GM12878 (cell line): ENCODE measurements at regions not wholly inside any gene's neighbourhood (a gene's known extent, or its start where the extent isn't known, plus 50 kb on each side); places are given as distances from the start of the nearest gene placed in this dataset.

Source experiments
- ATAC-seq: fragments of 200-7000 bp; cut with Tn5 transposase; 3 replicates; pipeline ENCODE4 v1.9.1; 2020; ENCODE audit warnings: mild to moderate bottlenecking, moderate library complexity
- BruUV-seq: library from RNA; stranded (reverse); fragments of 400-500 nt; replicated peaks from 2 replicates; lab custom pipeline; 2021; lab: Mats Ljungman, UMichigan
- CTCF ChIA-PET: fragments of 300-600 bp; sonication (Branson Sonifier 250); formaldehyde crosslinking; extraction: SDS; loops from one replicate; lab custom pipeline; 2021; ENCODE audit warnings: inconsistent platforms; lab: Yijun Ruan, JAX
- POLR2A ChIA-PET: fragments of 350-600 bp; formaldehyde crosslinking; extraction: SDS; loops from one replicate; lab custom pipeline; 2021; ENCODE audit warnings: inconsistent platforms; lab: Charles Lee
- RAD21 ChIA-PET: fragments of 300-600 bp; sonication (Branson Sonifier 250); formaldehyde crosslinking; loops from one replicate; lab custom pipeline; 2023; ENCODE audit warnings: antibody characterized with exemption; ENCODE audit not compliant: unreplicated experiment; lab: Charles Lee
- SMC1A ChIA-PET: fragments of 300-600 bp; sonication (Branson Sonifier 250); formaldehyde crosslinking; loops from one replicate; lab custom pipeline; 2023; ENCODE audit not compliant: unreplicated experiment, uncharacterized antibody; lab: Charles Lee
- DNase-seq: peaks from one replicate; pipeline ENCODE4 v3.0.0-alpha.2; 2011; ENCODE audit warnings: low read depth, low spot score
- FAIRE-seq: peaks from 3 replicates; lab custom pipeline; 2011; peaks lifted over from hg19 to GRCh38; lab: Jason Lieb, UNC
- H2AFZ ChIP-seq: 2 replicates; pipeline ENCODE4 v1.6.0; 2011; ENCODE audit warnings: low read depth, low read length, control low read depth; ENCODE audit not compliant: control insufficient read depth
- H3K27ac ChIP-seq: 2 replicates; pipeline ENCODE4 v1.5.1; 2011; ENCODE audit warnings: control low read depth; ENCODE audit not compliant: control insufficient read depth, insufficient read depth
- H3K27me3 ChIP-seq, 2 experiments: replicated peaks in 1 of 2; 2 replicates each; pipeline versions ENCODE4 v1.6.0 to v1.6.1; 2011; ENCODE audit warnings: low read length in 1 of 2; ENCODE audit not compliant: control insufficient read depth in 2 of 2, insufficient read depth in 2 of 2
- H3K36me3 ChIP-seq, 2 experiments: 2 replicates each; pipeline ENCODE4 v1.5.1; 2011; ENCODE audit warnings: low read length in 1 of 2; ENCODE audit not compliant: control insufficient read depth in 2 of 2, insufficient read depth in 2 of 2
- H3K4me1 ChIP-seq: 2 replicates; pipeline ENCODE4 v1.6.1; 2011; ENCODE audit warnings: mild to moderate bottlenecking, low read length, moderate library complexity, mixed read lengths; ENCODE audit not compliant: control insufficient read depth, insufficient read depth
- H3K4me2 ChIP-seq: 2 replicates; pipeline ENCODE4 v1.6.0; 2011; ENCODE audit warnings: control low read depth; ENCODE audit not compliant: control insufficient read depth, insufficient read depth
- H3K4me3 ChIP-seq: fragments of 200-600 bp; sonication (generic); 2 replicates; pipeline ENCODE4 v1.5.1; 2016
- H3K79me2 ChIP-seq: 2 replicates; pipeline ENCODE4 v1.6.0; 2011; ENCODE audit warnings: low read length; ENCODE audit not compliant: control insufficient read depth, insufficient read depth
- H3K9ac ChIP-seq: 2 replicates; pipeline ENCODE4 v1.8.0; 2011; ENCODE audit warnings: low read length, control low read depth, mixed read lengths; ENCODE audit not compliant: control insufficient read depth, insufficient read depth
- H3K9me3 ChIP-seq: replicated peaks from 3 replicates; pipeline ENCODE4 v1.5.1; 2011; ENCODE audit warnings: mild to moderate bottlenecking, low read length; ENCODE audit not compliant: control insufficient read depth, insufficient read depth
- H4K20me1 ChIP-seq: 2 replicates; pipeline ENCODE4 v1.6.0; 2011; ENCODE audit not compliant: control insufficient read depth, insufficient read depth
- CREB1 ChIP-seq: IDR thresholded peaks from 2 replicates; pipeline ENCODE4 v1.6.1; 2012; ENCODE audit warnings: low read depth, mild to moderate bottlenecking, inconsistent platforms
- CTCF ChIP-seq, 3 experiments: IDR thresholded peaks in 2 of 3; conservative IDR thresholded peaks in 1 of 3; 2 replicates each; pipeline ENCODE4 v1.5.1; 2011; ENCODE audit warnings: low read depth in 3 of 3, low read length in 3 of 3, mild to moderate bottlenecking in 3 of 3, control low read depth in 2 of 3, moderate library complexity in 2 of 3, inconsistent platforms in 1 of 3, mixed read lengths in 1 of 3; ENCODE audit not compliant: control insufficient read depth in 2 of 3, insufficient read depth in 1 of 3; ENCODE audit errors: extremely low read depth in 1 of 3
- DPF2 ChIP-seq: fragments of 450-650 bp; IDR thresholded peaks from 2 replicates; pipeline ENCODE4 v1.6.1; 2017; ENCODE audit warnings: mild to moderate bottlenecking
- JUNB ChIP-seq: IDR thresholded peaks from 2 replicates; pipeline ENCODE4 v1.6.1; 2016; ENCODE audit warnings: antibody characterized with exemption, mild to moderate bottlenecking
- NR2C1 ChIP-seq: fragments of 450-650 bp; IDR thresholded peaks from 2 replicates; pipeline ENCODE4 v1.6.1; 2017; ENCODE audit warnings: antibody characterized with exemption, mild to moderate bottlenecking, moderate library complexity
- PKNOX1 ChIP-seq: fragments of 450-650 bp; IDR thresholded peaks from 2 replicates; pipeline ENCODE4 v1.6.1; 2016; ENCODE audit warnings: mild to moderate bottlenecking
- POU2F2 ChIP-seq: IDR thresholded peaks from 3 replicates; pipeline ENCODE4 v1.6.1; 2011; ENCODE audit warnings: low read depth, mild to moderate bottlenecking, low read length, borderline replicate concordance
- RAD21 ChIP-seq: IDR thresholded peaks from 2 replicates; pipeline ENCODE4 v1.6.1; 2011; ENCODE audit warnings: mild to moderate bottlenecking, low read depth, low read length, moderate library complexity; ENCODE audit not compliant: insufficient read depth
- RUNX3 ChIP-seq: IDR thresholded peaks from 2 replicates; pipeline ENCODE4 v1.6.1; 2012; ENCODE audit warnings: low read length, inconsistent platforms
- SPI1 ChIP-seq: IDR thresholded peaks from 2 replicates; pipeline ENCODE4 v1.6.1; 2011; ENCODE audit warnings: low read depth, mild to moderate bottlenecking, low read length, moderate library complexity, borderline replicate concordance; ENCODE audit not compliant: insufficient read depth
- TCF7 ChIP-seq: IDR thresholded peaks from 2 replicates; pipeline ENCODE4 v1.6.1; 2014; ENCODE audit warnings: antibody characterized with exemption, borderline replicate concordance
- ZNF217 ChIP-seq: fragments of 450-650 bp; IDR thresholded peaks from 2 replicates; pipeline ENCODE4 v1.6.1; 2017; ENCODE audit warnings: antibody characterized with exemption, mild to moderate bottlenecking
- WGBS: methylation state at CpG from one replicate; pipeline ENCODE4 v1.1.6; 2016; ENCODE audit warnings: low lambda C conversion rate; ENCODE audit not compliant: insufficient replicate concordance, insufficient coverage; ENCODE audit errors: missing lambda C conversion rate; 5-methylcytosine and 5-hydroxymethylcytosine counted together
- in situ Hi-C: fragments of 300-500 bp; cut with MboI; formaldehyde crosslinking; loops from 9 replicates; pipeline ENCODE4 v1.14.3; 2018; ENCODE audit warnings: mixed read lengths
- intact Hi-C: fragments of 100-400 bp; cut with micrococcal nuclease; formaldehyde crosslinking; loops from one replicate; pipeline ENCODE4 v1.14.2; 2022; ENCODE audit not compliant: unreplicated experiment

- POLR2A ChIA-PET: no interaction called here
- no peak for FAIRE-seq
- H3K27ac ChIP-seq: no peak overlapping the region
- in situ Hi-C loops (no loop called here), intact Hi-C loops (no loop called here)
- no peak for DNase-seq
- no peaks in the 10 kb centered on the region; the same call in 2 of the 3 replicates for H3K9me3 ChIP-seq
- no peaks in the 10 kb centered on the region for H4K20me1 ChIP-seq
- no peaks in the 10 kb centered on the region for H3K27me3 ChIP-seq
- BruUV-seq: no TSS peak
- no peak overlapping the region for H3K9ac ChIP-seq
- H3K79me2 ChIP-seq: no peaks in the 10 kb centered on the region
- TF ChIP-seq CREB1: no peak
- no peak for TF ChIP-seq DPF2
- TF ChIP-seq POU2F2: no peak
- no peak for TF ChIP-seq TCF7
- SMC1A ChIA-PET: interaction anchor here (1.7 kb wide), 1 partner anchor 16 kb away, joined by 3 read pairs; no protein-coding TSS in a partner anchor
- ATAC-seq: no peak
- 98% methylated on average over 7 of the region's 7 CpGs for WGBS
- H2AFZ ChIP-seq: peak overlapping the region; percentile 17; the same call in 1 of the 2 replicates
- no peaks in the 10 kb centered on the region; a peak in 2 of 4 replicates for H3K36me3 ChIP-seq
- peaks cover 11% of the 10 kb centered on the region for H3K4me1 ChIP-seq
- H3K4me3 ChIP-seq: no peak overlapping the region
- no peak overlapping the region for H3K4me2 ChIP-seq
- RAD21 ChIA-PET: no interaction called here
- CTCF ChIA-PET: no interaction called here
Observed at GRCh38 chr3:72032441-72033135, 247.6 kb upstream of the PROK2 start.

DNA sequence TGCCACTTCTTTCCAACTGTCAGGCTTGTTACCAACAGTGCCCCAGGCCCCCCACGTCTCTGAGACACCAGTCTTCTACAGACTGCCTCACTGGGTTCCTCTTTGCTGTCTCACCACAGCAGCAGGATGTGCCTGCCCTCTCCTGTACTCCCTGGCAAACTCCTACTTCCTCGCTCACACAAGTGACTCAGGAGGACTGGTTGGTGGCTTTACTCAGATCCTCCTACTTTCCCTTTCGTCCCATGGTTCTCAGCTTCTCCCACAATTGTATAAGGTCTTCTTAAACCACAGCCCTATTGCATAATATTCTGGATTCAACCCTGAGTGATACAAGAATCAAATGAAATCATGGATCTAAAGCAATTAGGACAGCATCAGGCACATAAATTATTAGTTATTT is 246.6 kb upstream of the PROK2 start:
- no peak overlapping the region for H3K4me3 ChIP-seq
- CTCF ChIA-PET: interaction anchor here (1.0 kb wide), 1 partner anchor 9 kb away, joined by 3 read pairs; no protein-coding TSS in a partner anchor
- H2AFZ ChIP-seq: no peak overlapping the region
- FAIRE-seq: no peak
- no peak overlapping the region for H3K4me2 ChIP-seq
- DNase-seq: no peak
- ATAC-seq: no peak
- no peaks in the 10 kb centered on the region; the same call in 2 of the 3 replicates for H3K9me3 ChIP-seq
- no peak overlapping the region for H3K9ac ChIP-seq
- 73% methylated on average over 3 of the region's 3 CpGs for WGBS
- no TSS peak for BruUV-seq
- TF ChIP-seq TCF7 (no peak), ZNF217 (no peak), RUNX3 (0 out of 2 replicates have a peak, but pooled peaks have one; percentile 8), CTCF (IDR thresholded peaks at IDR 0.05 in 2 of 3, conservative IDR thresholded peaks at IDR 0.05 in 1 of 3; ENCODE audit: control insufficient read depth in 2 of 3, extremely low read depth in 1 of 3, insufficient read depth in 1 of 3, low read depth in 3 of 3, low read length in 3 of 3) (0 out of 6 replicates have a peak, but pooled peaks of 1 of the 3 experiments have one; percentile 2), JUNB (no peak), NR2C1 (no peak), PKNOX1 (no peak), SPI1 (0 out of 2 replicates have a peak, but pooled peaks have one; percentile 10), RAD21 (peak; percentile 42)
- TF ChIP-seq, all 136 proteins: peak for 4
- Histone ChIP-seq H4K20me1 (no peaks in the 10 kb centered on the region), H3K27ac (no peak overlapping the region), H3K4me1 (peaks cover 11% of the 10 kb centered on the region), H3K79me2 (no peaks in the 10 kb centered on the region), H3K36me3 (no peaks in the 10 kb centered on the region; a peak in 2 of 4 replicates), H3K27me3 (no peaks in the 10 kb centered on the region)
- ChIA-PET RAD21 (no interaction called here), SMC1A (interaction anchor here (0.7 to 1.7 kb wide), 4 partner anchors 11 to 71 kb away, joined by 3 read pairs; no protein-coding TSS in a partner anchor), POLR2A (interaction anchor here (0.5 kb wide), 1 partner anchor 64 kb away, joined by 6 read pairs; no protein-coding TSS in a partner anchor)
- intact Hi-C loops: no loop called here
- in situ Hi-C loops: no loop called here
